ENCODE measurements at regions not wholly inside any gene's neighbourhood (a gene's known extent, or its start where the extent isn't known, plus 50 kb on each side); places are given as distances from the start of the nearest gene placed in this dataset.
A peak's percentile ranks its signal among the peaks of the same experiment; 100 is the strongest.

GRCh38 chr2:60125611-60126426 lies 427.6 kb downstream of the BCL11A start:
- no peak overlapping the region for H3K4me3 Mint-ChIP-seq
- no peaks in the 10 kb centered on the region for H3K9me3 Mint-ChIP-seq
- H3K27ac Mint-ChIP-seq: no peak overlapping the region
- H3K4me1 Mint-ChIP-seq (ENCODE audit: low read depth): no peaks in the 10 kb centered on the region
- no peaks in the 10 kb centered on the region for H3K36me3 Mint-ChIP-seq (ENCODE audit: low read depth)
- no peaks in the 10 kb centered on the region for H3K27me3 Mint-ChIP-seq

GRCh38 chr2:60119778-60120177 lies 433.7 kb downstream of the BCL11A start:
- Mint-ChIP-seq H3K36me3 (ENCODE audit: low read depth) (no peaks in the 10 kb centered on the region), H3K9me3 (no peaks in the 10 kb centered on the region), H3K27me3 (no peaks in the 10 kb centered on the region), H3K4me1 (ENCODE audit: low read depth) (no peaks in the 10 kb centered on the region), H3K4me3 (no peak overlapping the region), H3K27ac (no peak overlapping the region)

- Mint-ChIP-seq H3K9me3 (no peaks in the 10 kb centered on the region), H3K36me3 (ENCODE audit: low read depth) (no peaks in the 10 kb centered on the region), H3K27me3 (no peaks in the 10 kb centered on the region), H3K4me3 (no peak overlapping the region), H3K4me1 (ENCODE audit: low read depth) (no peaks in the 10 kb centered on the region), H3K27ac (no peak overlapping the region)
Measured at GRCh38 chr2:60118917-60119316, 434.5 kb downstream of the BCL11A start.

- Mint-ChIP-seq H3K27me3 (no peaks in the 10 kb centered on the region), H3K27ac (no peak overlapping the region), H3K9me3 (no peaks in the 10 kb centered on the region), H3K4me1 (ENCODE audit: low read depth) (no peaks in the 10 kb centered on the region), H3K4me3 (no peak overlapping the region), H3K36me3 (ENCODE audit: low read depth) (no peaks in the 10 kb centered on the region)
Measured at GRCh38 chr2:60118061-60118460, 435.4 kb downstream of the BCL11A start.

GRCh38 chr2:60116161-60116875 lies 437.1 kb downstream of the BCL11A start:
- Mint-ChIP-seq H3K27me3 (no peaks in the 10 kb centered on the region), H3K9me3 (no peaks in the 10 kb centered on the region), H3K4me3 (no peak overlapping the region), H3K4me1 (ENCODE audit: low read depth) (no peaks in the 10 kb centered on the region), H3K36me3 (ENCODE audit: low read depth) (no peaks in the 10 kb centered on the region), H3K27ac (no peak overlapping the region)

- H3K9me3 Mint-ChIP-seq: no peaks in the 10 kb centered on the region
- no peaks in the 10 kb centered on the region for H3K27me3 Mint-ChIP-seq
- H3K36me3 Mint-ChIP-seq (ENCODE audit: low read depth): no peaks in the 10 kb centered on the region
- no peak overlapping the region for H3K4me3 Mint-ChIP-seq
- H3K4me1 Mint-ChIP-seq (ENCODE audit: low read depth): peaks cover 10% of the 10 kb centered on the region
- no peak overlapping the region for H3K27ac Mint-ChIP-seq
Measured at GRCh38 chr2:60109744-60110143, 443.7 kb downstream of the BCL11A start.

- no peak overlapping the region for H3K4me3 Mint-ChIP-seq
- H3K27me3 Mint-ChIP-seq: no peaks in the 10 kb centered on the region
- H3K36me3 Mint-ChIP-seq (ENCODE audit: low read depth): no peaks in the 10 kb centered on the region
- H3K4me1 Mint-ChIP-seq (ENCODE audit: low read depth): peaks cover 14% of the 10 kb centered on the region
- H3K9me3 Mint-ChIP-seq: no peaks in the 10 kb centered on the region
- no peak overlapping the region for H3K27ac Mint-ChIP-seq
Measured at GRCh38 chr2:60106836-60107529, 446.5 kb downstream of the BCL11A start.

GRCh38 chr2:60105906-60106305 lies 447.5 kb downstream of the BCL11A start:
- Mint-ChIP-seq H3K4me3 (no peak overlapping the region), H3K9me3 (no peaks in the 10 kb centered on the region), H3K27me3 (no peaks in the 10 kb centered on the region), H3K36me3 (ENCODE audit: low read depth) (no peaks in the 10 kb centered on the region), H3K27ac (no peak overlapping the region), H3K4me1 (ENCODE audit: low read depth) (peaks cover 14% of the 10 kb centered on the region)

GRCh38 chr2:60104514-60105505 lies 448.6 kb downstream of the BCL11A start:
- Mint-ChIP-seq H3K4me1 (ENCODE audit: low read depth) (peaks cover 14% of the 10 kb centered on the region), H3K4me3 (peak overlapping the region; percentile 58), H3K27ac (no peak overlapping the region), H3K27me3 (no peaks in the 10 kb centered on the region), H3K9me3 (no peaks in the 10 kb centered on the region), H3K36me3 (ENCODE audit: low read depth) (no peaks in the 10 kb centered on the region)

- Mint-ChIP-seq H3K27me3 (peaks cover 4% of the 10 kb centered on the region), H3K4me1 (ENCODE audit: low read depth) (peaks cover 8% of the 10 kb centered on the region), H3K4me3 (no peak overlapping the region), H3K36me3 (ENCODE audit: low read depth) (no peaks in the 10 kb centered on the region), H3K27ac (no peak overlapping the region), H3K9me3 (no peaks in the 10 kb centered on the region)
Measured at GRCh38 chr2:60100034-60100433, 453.4 kb downstream of the BCL11A start.

GRCh38 chr2:60098996-60099395 lies 454.5 kb downstream of the BCL11A start:
- Mint-ChIP-seq H3K27ac (no peak overlapping the region), H3K4me1 (ENCODE audit: low read depth) (no peaks in the 10 kb centered on the region), H3K4me3 (no peak overlapping the region), H3K27me3 (peaks cover 4% of the 10 kb centered on the region), H3K9me3 (no peaks in the 10 kb centered on the region), H3K36me3 (ENCODE audit: low read depth) (no peaks in the 10 kb centered on the region)

- no peaks in the 10 kb centered on the region for H3K9me3 Mint-ChIP-seq
- no peaks in the 10 kb centered on the region for H3K4me1 Mint-ChIP-seq (ENCODE audit: low read depth)
Measured at GRCh38 chr2:60097298-60097697, 456.2 kb downstream of the BCL11A start.

GRCh38 chr2:60096556-60096955 lies 456.9 kb downstream of the BCL11A start:
- H3K4me1 Mint-ChIP-seq (ENCODE audit: low read depth): no peaks in the 10 kb centered on the region
- H3K27ac Mint-ChIP-seq: no peak overlapping the region
- H3K36me3 Mint-ChIP-seq (ENCODE audit: low read depth): no peaks in the 10 kb centered on the region
- H3K27me3 Mint-ChIP-seq: peaks cover 4% of the 10 kb centered on the region
- H3K9me3 Mint-ChIP-seq: no peaks in the 10 kb centered on the region
- no peak overlapping the region for H3K4me3 Mint-ChIP-seq

More at GRCh38 chr2:60097298-60097697, 456.2 kb downstream of the BCL11A start:
- Mint-ChIP-seq H3K27me3 (peaks cover 4% of the 10 kb centered on the region), H3K4me3 (no peak overlapping the region), H3K36me3 (ENCODE audit: low read depth) (no peaks in the 10 kb centered on the region), H3K27ac (no peak overlapping the region)

- Mint-ChIP-seq H3K27ac (no peak overlapping the region), H3K36me3 (ENCODE audit: low read depth) (no peaks in the 10 kb centered on the region), H3K27me3 (peaks cover 4% of the 10 kb centered on the region), H3K4me3 (no peak overlapping the region), H3K9me3 (no peaks in the 10 kb centered on the region), H3K4me1 (ENCODE audit: low read depth) (no peaks in the 10 kb centered on the region)
Measured at GRCh38 chr2:60095903-60096302, 457.6 kb downstream of the BCL11A start.
